ENCODE measurements at regions not wholly inside any gene's neighbourhood (a gene's known extent, or its start where the extent isn't known, plus 50 kb on each side); places are given as distances from the start of the nearest gene placed in this dataset.
A peak's percentile ranks its signal among the peaks of the same experiment; 100 is the strongest.

DNA sequence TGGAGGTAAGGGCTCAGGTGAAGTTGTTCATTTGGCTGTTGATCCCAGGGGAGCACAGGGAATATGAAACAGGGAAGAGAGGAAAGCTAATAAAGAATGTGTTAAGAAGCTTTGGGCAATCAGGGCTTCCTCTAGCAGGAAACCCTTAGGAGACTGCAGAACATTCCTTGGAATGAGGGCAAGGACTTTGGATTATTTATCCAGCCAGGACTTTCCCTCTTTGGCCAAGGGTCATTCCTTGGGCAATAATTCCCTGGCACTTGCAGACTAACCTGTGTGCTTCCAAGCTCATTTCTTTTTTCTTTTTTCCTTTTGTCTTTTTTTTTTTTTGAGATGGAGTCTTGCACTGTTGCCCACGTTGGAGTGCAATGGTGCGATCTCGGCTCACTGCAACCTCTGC lies 209.2 kb upstream of the MAP3K1 start:
- CTCF ChIA-PET: interaction anchor here (1.0 kb wide), 1 partner anchor 335 kb away, joined by 3 read pairs; no protein-coding TSS in a partner anchor
- Mint-ChIP-seq H3K27me3 (no peaks in the 10 kb centered on the region), H3K27ac (no peak overlapping the region), H3K4me3 (no peak overlapping the region), H3K9me3 (peaks cover 6% of the 10 kb centered on the region), H3K36me3 (peaks cover 7% of the 10 kb centered on the region), H3K4me1 (ENCODE audit: low read depth) (peaks cover 52% of the 10 kb centered on the region)
- POLR2A ChIA-PET: no interaction called here
- no peak for DNase-seq
- intact Hi-C loops (cut with micrococcal nuclease): no loop called here

DNA sequence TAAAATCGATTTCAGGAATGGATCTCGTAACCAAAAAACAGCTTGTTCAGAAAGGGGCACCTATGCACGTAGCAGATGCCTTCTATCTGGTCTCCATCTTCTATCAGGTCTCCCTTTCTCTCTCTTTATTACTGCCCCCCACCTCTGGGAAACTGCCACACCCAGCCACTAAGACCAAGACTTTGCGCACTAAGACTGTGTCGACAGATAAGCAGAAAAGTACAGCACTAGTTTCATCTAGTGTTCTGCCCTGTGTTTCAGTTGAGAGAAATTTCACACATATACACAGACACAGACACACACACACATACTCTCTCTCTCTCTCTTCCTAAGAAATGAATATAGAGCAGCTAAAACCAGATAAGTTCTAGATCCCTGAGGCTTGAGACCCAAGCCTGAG lies 210.1 kb upstream of the MAP3K1 start:
- H3K27me3 Mint-ChIP-seq: no peaks in the 10 kb centered on the region
- H3K4me1 Mint-ChIP-seq (ENCODE audit: low read depth): peaks cover 51% of the 10 kb centered on the region
- CTCF ChIA-PET: no interaction called here
- H3K9me3 Mint-ChIP-seq: no peaks in the 10 kb centered on the region
- POLR2A ChIA-PET: interaction anchor here (0.6 kb wide), 1 partner anchor 286 kb away, joined by 7 read pairs; no protein-coding TSS in a partner anchor
- H3K27ac Mint-ChIP-seq: no peak overlapping the region
- H3K36me3 Mint-ChIP-seq: no peaks in the 10 kb centered on the region
- intact Hi-C loops (cut with micrococcal nuclease): no loop called here
- DNase-seq: no peak
- H3K4me3 Mint-ChIP-seq: no peak overlapping the region

DNA sequence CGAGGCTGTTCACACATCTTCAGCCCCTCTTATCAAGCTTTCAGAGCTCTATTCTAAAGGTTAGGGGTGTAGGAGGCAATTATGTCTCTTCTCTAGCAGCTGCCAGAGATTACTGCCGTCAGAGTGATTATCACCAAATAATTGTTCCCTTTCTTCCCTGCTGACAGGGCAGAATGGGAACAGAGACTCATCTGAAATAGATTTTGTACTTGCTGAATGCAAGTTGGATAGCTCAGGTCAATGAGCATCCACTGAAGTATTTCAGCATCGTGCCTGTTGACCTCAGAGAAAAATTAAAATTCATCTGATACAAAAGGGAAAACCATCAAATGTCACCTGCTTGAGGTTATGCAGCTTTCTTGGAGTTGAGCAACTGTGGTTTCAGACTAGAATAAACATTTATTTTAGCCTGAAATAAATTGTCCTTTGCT lies 213.7 kb upstream of the MAP3K1 start:
- intact Hi-C loops (cut with micrococcal nuclease): loop anchor here (2.0 kb wide), 1 partner anchor 237 kb away; no protein-coding TSS in a partner anchor
- Mint-ChIP-seq H3K4me1 (ENCODE audit: low read depth) (peaks cover 45% of the 10 kb centered on the region), H3K36me3 (no peaks in the 10 kb centered on the region), H3K27me3 (no peaks in the 10 kb centered on the region), H3K4me3 (no peak overlapping the region), H3K9me3 (no peaks in the 10 kb centered on the region), H3K27ac (no peak overlapping the region)
- ChIA-PET CTCF (no interaction called here), POLR2A (no interaction called here)
- no peak for DNase-seq

DNA sequence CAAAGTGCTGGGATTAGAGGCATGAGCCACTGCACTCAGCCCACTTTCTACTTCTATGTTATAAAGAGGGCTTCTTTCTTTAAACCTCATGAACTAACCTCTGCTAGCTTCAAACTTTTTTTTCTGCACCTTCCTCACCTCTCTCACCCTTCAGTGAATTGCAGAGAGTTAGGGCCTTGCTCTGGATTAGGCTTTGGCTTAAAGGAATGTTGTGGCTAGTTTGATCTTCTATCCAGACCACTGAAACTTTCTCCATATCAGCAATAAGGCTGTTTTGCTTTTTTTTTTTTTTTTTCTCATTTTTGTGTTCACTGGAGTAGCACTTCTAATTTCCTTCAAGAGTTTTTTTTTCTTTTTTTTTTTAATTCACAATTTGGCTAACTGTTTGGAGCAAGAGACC lies 216.4 kb upstream of the MAP3K1 start:
- CTCF ChIA-PET: interaction anchor here (0.7 to 1.3 kb wide), 2 partner anchors 11 to 117 kb away, joined by 3 read pairs; no protein-coding TSS in a partner anchor
- POLR2A ChIA-PET: no interaction called here
- Mint-ChIP-seq H3K36me3 (no peaks in the 10 kb centered on the region), H3K9me3 (no peaks in the 10 kb centered on the region), H3K4me3 (no peak overlapping the region), H3K27ac (no peak overlapping the region), H3K27me3 (no peaks in the 10 kb centered on the region), H3K4me1 (ENCODE audit: low read depth) (peaks cover 42% of the 10 kb centered on the region)
- no peak for DNase-seq
- intact Hi-C loops (cut with micrococcal nuclease): no loop called here

DNA sequence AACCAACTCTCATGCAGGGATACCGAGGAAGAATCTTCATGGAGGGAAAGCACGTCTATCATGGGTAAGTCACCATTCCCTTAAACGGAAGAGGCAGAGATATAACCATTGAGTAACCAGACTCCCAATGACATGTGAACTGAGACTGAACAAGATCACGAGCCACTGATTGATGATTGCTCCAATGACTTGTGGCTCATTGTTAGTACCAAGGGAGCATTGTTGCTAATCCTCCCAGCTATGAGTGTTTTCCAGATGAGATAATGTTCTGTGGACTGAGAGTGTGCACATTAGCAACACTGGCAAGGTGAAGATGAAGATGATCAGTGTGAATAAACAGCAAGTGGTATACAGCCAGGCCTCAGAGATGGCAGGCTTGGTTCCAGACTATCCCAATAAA lies 219.2 kb upstream of the MAP3K1 start:
- H3K4me3 Mint-ChIP-seq: no peak overlapping the region
- H3K4me1 Mint-ChIP-seq (ENCODE audit: low read depth): peaks cover 24% of the 10 kb centered on the region
- ChIA-PET CTCF (no interaction called here), POLR2A (no interaction called here)
- no peak for DNase-seq
- intact Hi-C loops (cut with micrococcal nuclease): no loop called here
- H3K27ac Mint-ChIP-seq: no peak overlapping the region
- H3K36me3 Mint-ChIP-seq: no peaks in the 10 kb centered on the region
- H3K9me3 Mint-ChIP-seq: no peaks in the 10 kb centered on the region
- H3K27me3 Mint-ChIP-seq: no peaks in the 10 kb centered on the region

DNA sequence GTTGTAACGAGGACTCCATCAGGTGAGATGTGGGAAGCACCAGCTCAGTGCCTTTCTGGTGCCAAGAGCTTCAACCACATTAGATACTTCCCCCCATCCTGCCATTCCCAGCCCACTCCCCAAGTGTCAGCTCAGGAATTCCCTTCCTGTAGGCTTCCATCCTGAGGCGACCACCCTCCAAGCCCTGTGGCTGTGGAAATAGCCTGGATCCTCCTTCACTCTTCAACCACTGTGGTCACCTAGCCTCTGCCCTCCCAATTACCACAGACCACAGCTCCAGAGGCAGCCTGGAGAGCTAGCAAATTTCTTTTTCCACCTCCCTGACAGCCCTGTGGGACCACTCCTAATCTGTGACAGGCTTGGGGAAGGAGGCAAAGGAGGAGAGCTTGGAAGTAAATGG lies 219.8 kb upstream of the MAP3K1 start:
- CTCF ChIA-PET: interaction anchor here (0.7 kb wide), 1 partner anchor 30 kb away, joined by 3 read pairs; no protein-coding TSS in a partner anchor
- H3K4me3 Mint-ChIP-seq: no peak overlapping the region
- H3K27ac Mint-ChIP-seq: no peak overlapping the region

DNA sequence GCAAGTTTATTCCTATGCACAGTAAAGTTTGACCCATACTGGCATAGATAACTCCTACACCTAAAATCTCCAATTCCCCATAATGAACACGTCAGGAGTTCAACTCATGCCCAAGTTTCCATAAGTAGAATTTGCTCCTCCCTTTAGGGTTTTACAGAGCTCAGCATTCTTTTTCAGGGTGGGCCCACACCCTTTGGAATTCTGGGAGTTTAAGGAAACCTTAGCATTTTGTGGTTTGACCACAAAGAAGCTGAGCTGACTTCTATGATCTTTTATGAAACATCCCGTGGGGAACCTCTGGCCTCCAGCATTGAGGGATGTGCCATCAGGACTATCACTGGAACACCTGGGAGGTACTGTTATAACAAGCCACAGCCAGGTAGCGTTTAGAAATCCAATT lies 220.6 kb upstream of the MAP3K1 start:
- no peak overlapping the region for H3K27ac Mint-ChIP-seq
- ChIA-PET CTCF (interaction anchor here (0.7 kb wide), 1 partner anchor 29 kb away, joined by 3 read pairs; no protein-coding TSS in a partner anchor), POLR2A (no interaction called here)
- no peaks in the 10 kb centered on the region for H3K27me3 Mint-ChIP-seq
- H3K4me1 Mint-ChIP-seq (ENCODE audit: low read depth): peaks cover 11% of the 10 kb centered on the region
- H3K4me3 Mint-ChIP-seq: no peak overlapping the region
- no peak for DNase-seq
- intact Hi-C loops (cut with micrococcal nuclease): no loop called here
- no peaks in the 10 kb centered on the region for H3K9me3 Mint-ChIP-seq
- no peaks in the 10 kb centered on the region for H3K36me3 Mint-ChIP-seq

More for the DNA sequence above, 219.8 kb upstream of the MAP3K1 start:
- intact Hi-C loops (cut with micrococcal nuclease): no loop called here
- POLR2A ChIA-PET: no interaction called here
- Mint-ChIP-seq H3K4me1 (ENCODE audit: low read depth) (peaks cover 19% of the 10 kb centered on the region), H3K9me3 (no peaks in the 10 kb centered on the region), H3K27me3 (no peaks in the 10 kb centered on the region), H3K36me3 (no peaks in the 10 kb centered on the region)
- no peak for DNase-seq

DNA sequence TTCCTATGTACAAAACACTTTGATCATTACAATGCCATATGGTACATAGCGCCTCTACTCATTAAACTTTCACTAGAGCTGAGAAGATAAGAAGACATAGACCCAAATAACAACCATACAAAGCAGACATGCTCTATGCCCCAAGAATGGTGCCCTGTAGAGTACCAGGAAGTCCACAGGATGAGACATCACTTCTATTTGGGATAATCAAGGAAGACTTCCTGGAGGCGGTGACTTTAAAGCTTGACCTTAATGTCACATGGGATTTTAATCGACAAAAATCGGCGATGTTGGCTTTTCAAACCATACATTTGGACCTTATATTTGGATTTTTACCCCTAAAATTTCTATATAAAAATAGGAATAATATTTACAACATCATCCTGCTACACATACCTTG lies 224.3 kb upstream of the MAP3K1 start:
- peaks cover 32% of the 10 kb centered on the region for H3K4me1 Mint-ChIP-seq (ENCODE audit: low read depth)
- H3K4me3 Mint-ChIP-seq: no peak overlapping the region
- POLR2A ChIA-PET: no interaction called here
- H3K36me3 Mint-ChIP-seq: no peaks in the 10 kb centered on the region
- H3K27me3 Mint-ChIP-seq: no peaks in the 10 kb centered on the region
- intact Hi-C loops (cut with micrococcal nuclease): no loop called here
- no peaks in the 10 kb centered on the region for H3K9me3 Mint-ChIP-seq
- no peak overlapping the region for H3K27ac Mint-ChIP-seq
- CTCF ChIA-PET: interaction anchor here (0.6 kb wide), 1 partner anchor 8 kb away, joined by 4 read pairs; no protein-coding TSS in a partner anchor
- DNase-seq: no peak

DNA sequence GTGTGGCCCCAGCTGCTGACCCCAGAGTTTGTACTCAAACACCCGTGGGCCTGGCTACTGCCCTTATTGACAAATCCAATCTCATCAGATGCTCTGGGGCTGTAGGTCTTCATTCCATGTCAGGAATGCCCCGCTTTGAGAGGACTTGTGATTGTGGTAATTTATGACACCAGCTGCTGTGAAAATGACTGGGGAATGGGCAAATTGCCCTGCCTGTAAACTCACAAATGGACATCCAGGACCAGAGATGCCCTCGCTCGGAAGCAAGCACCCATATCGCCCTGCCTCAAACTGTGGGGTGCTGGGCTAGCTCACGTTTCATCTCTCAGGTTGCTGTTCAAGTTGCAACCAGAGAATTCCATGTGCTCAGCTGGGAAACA lies 225.9 kb upstream of the MAP3K1 start:
- Mint-ChIP-seq H3K36me3 (no peaks in the 10 kb centered on the region), H3K27ac (no peak overlapping the region), H3K4me1 (ENCODE audit: low read depth) (peaks cover 40% of the 10 kb centered on the region), H3K4me3 (no peak overlapping the region), H3K27me3 (no peaks in the 10 kb centered on the region), H3K9me3 (no peaks in the 10 kb centered on the region)
- ChIA-PET POLR2A (interaction anchor here (1.1 kb wide), 1 partner anchor 238 kb away, joined by 3 read pairs; no protein-coding TSS in a partner anchor), CTCF (interaction anchor here (0.6 kb wide), 1 partner anchor 8 kb away, joined by 3 read pairs; no protein-coding TSS in a partner anchor)
- intact Hi-C loops (cut with micrococcal nuclease): loop anchor here (2.0 to 5.0 kb wide), 3 partner anchors 21 to 228 kb away; partner anchors contain the start of gene MAP3K1
- DNase-seq: no peak

DNA sequence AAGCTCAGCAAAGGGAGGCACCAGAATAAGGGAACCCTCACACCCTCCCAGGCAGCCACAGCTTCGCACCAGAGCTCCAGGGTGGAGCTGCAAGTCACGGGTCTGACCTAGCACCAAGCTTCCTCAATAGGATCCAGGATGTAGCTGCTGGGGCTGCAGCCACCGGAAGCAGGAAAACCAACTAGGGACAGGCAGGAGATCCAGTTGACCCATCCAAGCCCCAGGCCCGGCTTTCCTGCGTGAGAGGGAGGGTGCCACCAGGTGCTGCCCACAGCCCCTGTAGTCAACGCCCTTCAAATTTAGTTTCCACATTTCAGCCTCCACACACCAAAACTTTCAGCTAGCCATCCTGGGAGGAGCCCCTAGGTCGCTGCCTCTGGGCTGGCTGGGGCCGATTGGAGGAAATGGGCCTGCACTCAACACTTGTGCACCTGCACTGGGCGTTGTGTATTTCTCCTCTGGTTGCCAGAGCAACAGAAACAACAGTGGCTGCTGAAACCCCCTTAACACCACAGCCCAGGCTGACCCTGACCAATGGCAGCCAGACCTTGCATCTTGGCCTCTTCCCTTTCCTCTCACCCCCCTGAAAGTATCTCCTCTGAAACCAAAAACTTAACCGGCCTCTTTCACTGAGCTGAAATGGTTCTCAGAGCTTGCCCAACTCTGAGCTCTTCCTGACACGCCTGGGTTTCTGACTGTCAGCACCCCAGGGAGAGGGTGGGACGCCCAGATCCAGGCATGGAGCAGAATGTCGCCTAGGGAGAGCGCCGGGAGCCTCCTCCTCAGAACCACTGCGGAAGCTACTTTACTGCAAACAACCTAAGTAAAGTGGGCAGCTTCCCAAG lies 226.5 kb upstream of the MAP3K1 start:
- POLR2A ChIA-PET: interaction anchor here (1.1 kb wide), 1 partner anchor 239 kb away, joined by 3 read pairs; no protein-coding TSS in a partner anchor
- DNase-seq: peak; percentile 65
- H3K9me3 Mint-ChIP-seq: peaks cover 2% of the 10 kb centered on the region
- intact Hi-C loops (cut with micrococcal nuclease): loop anchor here (2.0 to 5.0 kb wide), 3 partner anchors 22 to 228 kb away; partner anchors contain the start of gene MAP3K1
- H3K36me3 Mint-ChIP-seq: no peaks in the 10 kb centered on the region
- no peaks in the 10 kb centered on the region for H3K27me3 Mint-ChIP-seq
- H3K27ac Mint-ChIP-seq: no peak overlapping the region
- CTCF ChIA-PET: interaction anchor here (0.6 kb wide), 1 partner anchor 9 kb away, joined by 3 read pairs; no protein-coding TSS in a partner anchor
- H3K4me1 Mint-ChIP-seq (ENCODE audit: low read depth): peaks cover 40% of the 10 kb centered on the region
- no peak overlapping the region for H3K4me3 Mint-ChIP-seq

DNA sequence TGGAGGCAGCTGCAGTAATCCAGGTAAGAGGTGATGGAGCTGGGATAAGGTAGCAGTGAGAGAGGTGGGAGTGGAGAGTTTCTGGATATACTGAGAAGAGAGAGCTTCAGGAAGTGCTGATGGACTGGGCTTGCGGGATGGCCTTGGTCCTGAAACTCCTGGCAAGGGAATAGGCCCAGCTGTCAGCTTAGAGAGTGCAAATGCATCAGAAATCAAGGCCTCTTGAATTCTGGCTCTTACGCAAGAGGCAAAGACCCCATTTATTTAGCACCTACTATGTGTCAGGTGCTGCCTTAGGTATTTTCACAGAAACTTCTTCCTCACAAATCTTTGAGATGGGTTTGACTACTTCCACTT lies 227.2 kb upstream of the MAP3K1 start:
- H3K27ac Mint-ChIP-seq: peak overlapping the region; percentile 4
- CTCF ChIA-PET: no interaction called here
- no peak overlapping the region for H3K4me3 Mint-ChIP-seq
- peaks cover 2% of the 10 kb centered on the region for H3K9me3 Mint-ChIP-seq
- H3K27me3 Mint-ChIP-seq: no peaks in the 10 kb centered on the region
- H3K4me1 Mint-ChIP-seq (ENCODE audit: low read depth): peaks cover 40% of the 10 kb centered on the region
- DNase-seq: no peak
- intact Hi-C loops (cut with micrococcal nuclease): loop anchor here (2.0 to 5.0 kb wide), 3 partner anchors 23 to 229 kb away; partner anchors contain the start of gene MAP3K1
- POLR2A ChIA-PET: no interaction called here
- no peaks in the 10 kb centered on the region for H3K36me3 Mint-ChIP-seq

DNA sequence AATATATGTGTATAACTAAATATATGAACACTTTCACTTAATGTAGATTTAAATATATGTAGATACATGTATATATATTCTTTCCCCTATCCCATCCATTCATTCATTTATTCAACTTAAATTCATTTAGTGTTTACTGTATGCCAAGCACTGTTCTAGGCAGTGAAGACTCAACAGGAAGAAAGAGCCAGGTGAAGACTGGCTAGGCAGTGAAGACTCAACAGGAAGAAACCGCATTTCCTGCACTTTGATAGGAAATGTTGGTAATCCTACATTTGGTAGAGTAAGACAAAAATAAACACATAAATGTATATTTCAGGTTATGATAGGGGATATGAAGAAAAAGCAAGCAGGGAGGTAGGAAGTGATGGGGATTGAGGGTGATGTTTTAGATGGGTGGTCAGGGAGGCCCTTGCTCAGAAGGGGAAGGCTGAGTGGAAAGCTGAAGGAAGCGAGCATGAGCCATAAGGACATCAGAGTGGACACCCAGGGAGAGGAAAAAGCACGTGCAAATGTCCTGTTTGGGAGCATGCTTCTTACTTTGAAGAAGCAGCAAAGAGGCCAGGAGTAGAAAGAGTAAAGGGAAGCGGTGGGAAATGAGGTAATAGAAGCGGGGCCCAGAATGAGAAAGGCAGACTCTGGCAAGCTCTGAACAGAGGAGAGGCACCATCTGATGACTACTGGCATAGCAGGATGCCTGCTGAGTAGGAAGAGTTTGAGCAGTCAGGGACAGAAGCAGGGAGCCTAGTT lies 227.8 kb upstream of the MAP3K1 start:
- H3K4me1 Mint-ChIP-seq (ENCODE audit: low read depth): peaks cover 40% of the 10 kb centered on the region
- H3K4me3 Mint-ChIP-seq: no peak overlapping the region
- intact Hi-C loops (cut with micrococcal nuclease): loop anchor here (2.0 to 5.0 kb wide), 3 partner anchors 23 to 230 kb away; partner anchors contain the start of gene MAP3K1

More for the DNA sequence above, 227.8 kb upstream of the MAP3K1 start:
- H3K27me3 Mint-ChIP-seq: no peaks in the 10 kb centered on the region
- no peaks in the 10 kb centered on the region for H3K36me3 Mint-ChIP-seq
- ChIA-PET POLR2A (no interaction called here), CTCF (no interaction called here)
- peak overlapping the region; percentile 4 for H3K27ac Mint-ChIP-seq
- no peak for DNase-seq
- H3K9me3 Mint-ChIP-seq: peaks cover 2% of the 10 kb centered on the region
